ENCODE measurements at regions not wholly inside any gene's neighbourhood (a gene's known extent, or its start where the extent isn't known, plus 50 kb on each side); places are given as distances from the start of the nearest gene placed in this dataset.

- in situ Hi-C loops (cut with HindIII; ENCODE audit: low sequenced_read_pairs): no loop called here
Measured at GRCh38 chr16:86371083-86371803, 139.1 kb upstream of the FOXF1 start.

GRCh38 chr16:86372193-86372592 is 138.1 kb upstream of the FOXF1 start:
- in situ Hi-C loops (cut with HindIII; ENCODE audit: low sequenced_read_pairs): no loop called here

GRCh38 chr16:86373276-86373901 is 136.9 kb upstream of the FOXF1 start:
- in situ Hi-C loops (cut with HindIII; ENCODE audit: low sequenced_read_pairs): no loop called here

GRCh38 chr16:86374603-86375130 is 135.7 kb upstream of the FOXF1 start:
- in situ Hi-C loops (cut with HindIII; ENCODE audit: low sequenced_read_pairs): no loop called here

- in situ Hi-C loops (cut with HindIII; ENCODE audit: low sequenced_read_pairs): no loop called here
Measured at GRCh38 chr16:86375364-86375763, 135.0 kb upstream of the FOXF1 start.

GRCh38 chr16:86375851-86376250 is 134.5 kb upstream of the FOXF1 start:
- in situ Hi-C loops (cut with HindIII; ENCODE audit: low sequenced_read_pairs): no loop called here

GRCh38 chr16:86376837-86377236 is 133.5 kb upstream of the FOXF1 start:
- in situ Hi-C loops (cut with HindIII; ENCODE audit: low sequenced_read_pairs): no loop called here

GRCh38 chr16:86377251-86378022 is 132.9 kb upstream of the FOXF1 start:
- in situ Hi-C loops (cut with HindIII; ENCODE audit: low sequenced_read_pairs): no loop called here

GRCh38 chr16:86378128-86378527 is 132.2 kb upstream of the FOXF1 start:
- in situ Hi-C loops (cut with HindIII; ENCODE audit: low sequenced_read_pairs): no loop called here

GRCh38 chr16:86378831-86379504 is 131.4 kb upstream of the FOXF1 start:
- in situ Hi-C loops (cut with HindIII; ENCODE audit: low sequenced_read_pairs): no loop called here

GRCh38 chr16:86379505-86379846 is 130.9 kb upstream of the FOXF1 start:
- in situ Hi-C loops (cut with HindIII; ENCODE audit: low sequenced_read_pairs): no loop called here

GRCh38 chr16:86380030-86380429 is 130.3 kb upstream of the FOXF1 start:
- in situ Hi-C loops (cut with HindIII; ENCODE audit: low sequenced_read_pairs): no loop called here

- in situ Hi-C loops (cut with HindIII; ENCODE audit: low sequenced_read_pairs): no loop called here
Measured at GRCh38 chr16:86381491-86381890, 128.8 kb upstream of the FOXF1 start.

GRCh38 chr16:86382067-86382773 is 128.1 kb upstream of the FOXF1 start:
- in situ Hi-C loops (cut with HindIII; ENCODE audit: low sequenced_read_pairs): no loop called here

- in situ Hi-C loops (cut with HindIII; ENCODE audit: low sequenced_read_pairs): no loop called here
Measured at GRCh38 chr16:86382774-86383407, 127.4 kb upstream of the FOXF1 start.

- in situ Hi-C loops (cut with HindIII; ENCODE audit: low sequenced_read_pairs): no loop called here
Measured at GRCh38 chr16:86383488-86384262, 126.7 kb upstream of the FOXF1 start.

- in situ Hi-C loops (cut with HindIII; ENCODE audit: low sequenced_read_pairs): no loop called here
Measured at GRCh38 chr16:86384263-86384649, 126.1 kb upstream of the FOXF1 start.

- in situ Hi-C loops (cut with HindIII; ENCODE audit: low sequenced_read_pairs): no loop called here
Measured at GRCh38 chr16:86384980-86385379, 125.3 kb upstream of the FOXF1 start.

Measured in DLD1 (cell line).